OCI-LY3 (cell line): ENCODE measurements at regions not wholly inside any gene's neighbourhood (a gene's known extent, or its start where the extent isn't known, plus 50 kb on each side); places are given as distances from the start of the nearest gene placed in this dataset.
"Not testable (repeated sequence)": the region's sequence is repeated elsewhere in the genome, so short reads cannot be mapped to it uniquely, and the experiment has no call there.

Experiments used
- H2AFZ ChIP-seq: fragments of 200-600, 300-600 bp; shearing (Covaris generic); 2 replicates; pipeline ENCODE4 v1.6.0; 2014; ENCODE audit warnings: antibody characterized with exemption, low read depth, low read length
- H3K27ac ChIP-seq: fragments of 200-600, 300-600 bp; sonication (generic); 2 replicates; pipeline ENCODE4 v1.5.1; 2014; ENCODE audit warnings: mild to moderate bottlenecking, low read length, moderate library complexity, mixed read lengths
- H3K27me3 ChIP-seq: fragments of 200-600, 300-600 bp; sonication (generic); 2 replicates; pipeline ENCODE4 v1.6.1; 2014; ENCODE audit warnings: low read depth, low read length, mixed read lengths
- H3K36me3 ChIP-seq: fragments of 200-600, 300-600 bp; sonication (generic); replicated peaks from 2 replicates; pipeline ENCODE3; 2014; ENCODE audit warnings: low read depth, low read length, mixed read lengths
- H3K4me1 ChIP-seq: fragments of 300-600, 200-600 bp; sonication (generic); 2 replicates; pipeline ENCODE4 v1.6.1; 2014; ENCODE audit warnings: low read length, mixed read lengths
- H3K4me2 ChIP-seq: fragments of 200-600, 300-600 bp; sonication (generic); 2 replicates; pipeline ENCODE4 v1.6.1; 2014; ENCODE audit warnings: low read length, mixed read lengths
- H3K4me3 ChIP-seq: fragments of 300-600, 200-600 bp; sonication (generic); 2 replicates; pipeline ENCODE4 v1.5.1; 2014; ENCODE audit warnings: antibody characterized with exemption, mild to moderate bottlenecking, low read length, moderate library complexity
- H3K79me2 ChIP-seq: fragments of 300-600, 200-600 bp; shearing (Covaris generic); 2 replicates; pipeline ENCODE4 v1.6.1; 2014; ENCODE audit warnings: mild to moderate bottlenecking, low read length, mixed read lengths
- H3K9ac ChIP-seq: fragments of 300-600, 200-600 bp; shearing (Covaris generic); 2 replicates; pipeline ENCODE4 v1.6.0; 2014; ENCODE audit warnings: mild to moderate bottlenecking, low read length, moderate library complexity
- H3K9me3 ChIP-seq: fragments of 200-600, 300-600 bp; shearing (Covaris generic); 2 replicates; pipeline ENCODE4 v1.6.1; 2014; ENCODE audit warnings: low read length, mixed read lengths; ENCODE audit not compliant: insufficient read depth
- H4K20me1 ChIP-seq: fragments of 200-600, 300-600 bp; sonication (generic); 2 replicates; pipeline ENCODE4 v1.6.1; 2016; ENCODE audit warnings: low read length, mixed read lengths; ENCODE audit not compliant: insufficient read depth
- EZH2phosphoT487 ChIP-seq: fragments of 200-600 bp; shearing (Covaris generic); IDR thresholded peaks from 2 replicates; pipeline ENCODE4 v1.6.1; 2018; ENCODE audit warnings: antibody characterized with exemption, mixed run types, low read depth
- TF ChIP-seq, protein P1 (sequence below): fragments of 200-600, 300-600 bp; sonication (generic); IDR thresholded peaks from 2 replicates; pipeline ENCODE4 v1.5.1; 2014; ENCODE audit warnings: antibody characterized with exemption, low read length, low read depth

DNA sequence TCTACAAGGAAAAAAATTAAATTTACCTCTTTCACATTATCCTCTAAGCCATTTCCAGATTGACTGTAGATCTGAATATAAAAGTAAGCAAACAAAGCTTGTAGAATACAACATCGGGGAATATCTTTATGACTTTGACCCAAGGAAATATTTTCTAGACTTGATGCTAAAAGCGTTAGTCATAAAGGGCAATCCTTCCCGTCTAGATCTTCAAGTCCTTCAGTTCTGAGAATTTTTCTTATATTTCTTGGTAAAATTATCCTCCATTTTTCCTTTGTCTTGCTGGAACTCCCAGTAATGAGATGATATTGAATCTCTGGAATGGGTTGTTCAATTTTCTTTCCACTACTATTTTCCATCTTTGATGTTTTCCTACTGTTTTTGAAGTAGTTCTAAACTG lies 77.8 kb upstream of the ZNF184 start:
- H3K4me1 ChIP-seq: no peaks in the 10 kb centered on the region
- H2AFZ ChIP-seq: no peak overlapping the region
- H4K20me1 ChIP-seq: no peaks in the 10 kb centered on the region
- no peak for TF ChIP-seq EZH2phosphoT487
- TF ChIP-seq, protein P1, sequence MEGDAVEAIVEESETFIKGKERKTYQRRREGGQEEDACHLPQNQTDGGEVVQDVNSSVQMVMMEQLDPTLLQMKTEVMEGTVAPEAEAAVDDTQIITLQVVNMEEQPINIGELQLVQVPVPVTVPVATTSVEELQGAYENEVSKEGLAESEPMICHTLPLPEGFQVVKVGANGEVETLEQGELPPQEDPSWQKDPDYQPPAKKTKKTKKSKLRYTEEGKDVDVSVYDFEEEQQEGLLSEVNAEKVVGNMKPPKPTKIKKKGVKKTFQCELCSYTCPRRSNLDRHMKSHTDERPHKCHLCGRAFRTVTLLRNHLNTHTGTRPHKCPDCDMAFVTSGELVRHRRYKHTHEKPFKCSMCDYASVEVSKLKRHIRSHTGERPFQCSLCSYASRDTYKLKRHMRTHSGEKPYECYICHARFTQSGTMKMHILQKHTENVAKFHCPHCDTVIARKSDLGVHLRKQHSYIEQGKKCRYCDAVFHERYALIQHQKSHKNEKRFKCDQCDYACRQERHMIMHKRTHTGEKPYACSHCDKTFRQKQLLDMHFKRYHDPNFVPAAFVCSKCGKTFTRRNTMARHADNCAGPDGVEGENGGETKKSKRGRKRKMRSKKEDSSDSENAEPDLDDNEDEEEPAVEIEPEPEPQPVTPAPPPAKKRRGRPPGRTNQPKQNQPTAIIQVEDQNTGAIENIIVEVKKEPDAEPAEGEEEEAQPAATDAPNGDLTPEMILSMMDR: no peak
- no peaks in the 10 kb centered on the region for H3K9me3 ChIP-seq
- H3K27ac ChIP-seq: no peak overlapping the region
- H3K79me2 ChIP-seq: no peaks in the 10 kb centered on the region
- no peaks in the 10 kb centered on the region for H3K27me3 ChIP-seq
- no peak overlapping the region for H3K4me3 ChIP-seq
- no peak overlapping the region for H3K4me2 ChIP-seq
- no peak overlapping the region for H3K9ac ChIP-seq
- H3K36me3 ChIP-seq: no peaks in the 10 kb centered on the region

DNA sequence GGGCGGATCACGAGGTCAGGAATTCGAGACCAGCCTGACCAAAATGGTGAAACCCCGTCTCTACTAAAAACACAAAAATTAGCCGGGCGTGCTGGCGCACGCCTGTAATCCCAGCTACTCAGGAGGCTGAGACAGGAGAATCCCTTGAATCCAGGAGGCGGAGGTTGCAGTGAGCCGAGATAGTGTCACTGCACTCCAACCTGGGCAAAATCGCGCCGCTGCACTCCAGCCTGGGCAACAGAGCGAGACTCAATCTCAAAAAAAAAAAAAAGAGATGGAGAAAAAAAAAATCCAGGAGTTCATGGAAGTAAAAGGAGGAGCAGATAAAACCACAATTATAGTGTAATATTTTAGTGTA lies 76.3 kb upstream of the ZNF184 start:
- not testable (repeated sequence) for H3K4me1 ChIP-seq, H3K36me3 ChIP-seq, H3K79me2 ChIP-seq, H3K27me3 ChIP-seq, H4K20me1 ChIP-seq, H3K9me3 ChIP-seq, H3K27ac ChIP-seq
- peak overlapping the region; percentile 96 for H3K4me3 ChIP-seq
- 0 out of 2 replicates have a peak overlapping the region, but pooled peaks have one; percentile 66 for H3K9ac ChIP-seq
- H3K4me2 ChIP-seq: peak overlapping the region; percentile 78
- 0 out of 2 replicates have a peak overlapping the region, but pooled peaks have one; percentile 82 for H2AFZ ChIP-seq

DNA sequence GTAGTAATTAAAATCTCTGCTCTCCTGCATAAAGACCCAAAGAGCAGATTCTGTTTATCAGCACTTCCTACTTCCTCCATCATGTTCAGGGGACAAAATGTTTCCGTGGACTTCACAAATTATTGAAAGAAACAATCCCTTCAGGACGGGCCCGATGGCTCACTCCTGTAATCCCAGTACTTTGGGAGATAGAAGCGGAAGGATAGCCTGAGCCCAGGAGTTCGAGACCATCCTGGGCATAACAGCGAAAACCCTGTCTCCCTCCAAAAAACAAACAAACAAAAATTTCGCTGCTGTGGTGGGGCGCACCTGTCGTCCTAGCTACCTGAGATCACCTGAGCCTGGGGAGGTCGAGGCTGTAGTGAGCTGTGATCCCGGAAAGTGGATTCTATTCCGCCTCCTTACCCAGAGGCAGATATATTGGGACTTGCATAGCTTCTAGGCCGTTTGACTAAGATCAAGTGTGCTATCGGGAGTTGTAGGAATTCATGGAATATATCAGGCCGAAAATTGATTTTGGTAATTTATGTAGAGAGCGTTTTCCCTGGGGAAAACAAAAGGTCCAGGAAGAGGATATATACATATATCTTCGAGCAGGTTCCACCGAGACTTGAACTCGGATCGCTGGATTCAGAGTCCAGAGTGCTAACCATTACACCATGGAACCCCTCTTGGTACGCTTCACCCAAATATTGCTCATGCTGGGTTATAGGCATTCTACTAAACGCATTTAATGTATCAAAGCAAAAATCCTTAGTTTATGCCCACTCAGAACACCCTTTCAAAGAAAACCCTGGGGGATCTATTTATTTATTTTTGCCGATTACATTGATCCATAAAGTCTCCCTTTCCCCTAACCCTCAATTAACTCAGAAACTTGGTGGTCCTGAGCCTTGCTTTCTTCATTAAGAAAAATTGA lies 74.5 kb upstream of the ZNF184 start:
- Histone ChIP-seq H3K9me3 (no peaks in the 10 kb centered on the region), H3K79me2 (no peaks in the 10 kb centered on the region), H2AFZ (0 out of 2 replicates have a peak overlapping the region, but pooled peaks have one; percentile 47), H3K4me3 (peak overlapping the region; percentile 96), H3K36me3 (no peaks in the 10 kb centered on the region), H3K4me2 (peak overlapping the region; percentile 78), H3K27me3 (no peaks in the 10 kb centered on the region), H3K9ac (peak overlapping the region; percentile 66), H3K4me1 (no peaks in the 10 kb centered on the region), H4K20me1 (no peaks in the 10 kb centered on the region), H3K27ac (no peak overlapping the region)
- TF ChIP-seq EZH2phosphoT487: no peak
- TF ChIP-seq, protein P1: no peak

DNA sequence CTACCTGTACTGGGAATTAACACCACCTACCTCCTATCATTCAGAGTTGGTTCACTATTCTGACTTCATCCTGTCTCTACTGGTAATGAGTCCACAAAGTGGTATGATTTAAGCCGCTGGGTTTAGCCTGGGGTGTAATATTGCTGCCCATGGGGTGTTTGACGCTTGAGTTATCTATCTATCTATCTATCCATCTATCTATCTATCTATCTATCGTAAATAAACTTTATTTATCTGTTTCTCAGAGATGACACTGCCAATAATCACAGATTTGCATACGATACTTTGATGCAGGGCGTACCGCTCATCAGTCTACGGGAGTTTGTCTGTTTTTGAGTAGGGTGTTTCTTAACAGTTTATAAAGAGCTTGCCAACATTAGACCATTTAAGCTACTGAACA lies 73.6 kb upstream of the ZNF184 start:
- Histone ChIP-seq H3K27me3 (no peaks in the 10 kb centered on the region), H3K9me3 (no peaks in the 10 kb centered on the region), H3K79me2 (no peaks in the 10 kb centered on the region), H2AFZ (no peak overlapping the region), H3K4me3 (no peak overlapping the region), H3K4me2 (no peak overlapping the region), H3K27ac (no peak overlapping the region), H4K20me1 (no peaks in the 10 kb centered on the region), H3K4me1 (no peaks in the 10 kb centered on the region), H3K36me3 (no peaks in the 10 kb centered on the region), H3K9ac (no peak overlapping the region)
- TF ChIP-seq EZH2phosphoT487: no peak
- TF ChIP-seq, protein P1: no peak
